ENCODE measurements at regions not wholly inside any gene's neighbourhood (a gene's known extent, or its start where the extent isn't known, plus 50 kb on each side); places are given as distances from the start of the nearest gene placed in this dataset.

DNA sequence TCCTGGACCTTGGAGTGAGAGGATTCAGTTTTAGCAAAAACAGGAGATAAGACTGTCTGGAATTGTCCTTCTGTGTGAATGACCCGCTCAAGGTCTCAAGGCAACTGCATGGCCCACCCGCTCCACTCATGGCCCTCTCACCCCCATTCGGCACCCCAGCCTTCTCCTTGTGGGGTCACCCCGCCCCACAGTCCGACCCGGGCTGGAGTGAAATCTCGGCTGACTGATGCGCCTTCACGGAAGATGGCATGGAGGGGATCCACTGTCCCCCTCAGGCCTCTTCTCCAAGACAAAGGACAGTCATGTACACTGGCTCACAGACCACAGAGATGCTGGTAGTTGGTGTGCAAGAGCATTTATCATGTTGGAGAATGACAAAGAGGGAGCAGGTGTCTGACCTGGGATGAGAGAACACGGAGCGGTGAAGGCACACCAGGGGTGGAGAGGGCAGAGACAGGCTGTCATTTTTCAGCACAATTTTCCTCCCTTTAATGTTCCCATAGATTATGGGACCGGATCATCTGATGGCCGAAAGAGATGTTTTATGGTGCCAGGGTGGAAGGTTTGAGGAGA lies 391.9 kb upstream of the TNRC6C start:
- H3K79me2 ChIP-seq (ENCODE audit: control insufficient read depth, low read length): no peaks in the 10 kb centered on the region
- H3F3A ChIP-seq (ENCODE audit: control insufficient read depth, insufficient read depth): no peaks in the 10 kb centered on the region
- no peak overlapping the region for H3K4me3 ChIP-seq (ENCODE audit: low read length)
- peaks cover 4% of the 10 kb centered on the region for H3K4me1 ChIP-seq (ENCODE audit: control insufficient read depth, low read length)
- H3K36me3 ChIP-seq (ENCODE audit: control insufficient read depth, low read length): no peaks in the 10 kb centered on the region
- H3K27me3 ChIP-seq (ENCODE audit: control insufficient read depth, low read length): peaks cover 10% of the 10 kb centered on the region
- no peaks in the 10 kb centered on the region for H4K20me1 ChIP-seq (ENCODE audit: control insufficient read depth, insufficient read depth, low read depth, low read length)
- no peak overlapping the region for H3K27ac ChIP-seq (ENCODE audit: low read depth, low read length)
- no peaks in the 10 kb centered on the region for H3K9me3 ChIP-seq (ENCODE audit: control insufficient read depth, insufficient read depth, low read length)
- H3K4me2 ChIP-seq (ENCODE audit: low read length): no peak overlapping the region
- no peaks in the 10 kb centered on the region for H3K9me2 ChIP-seq (replicated peaks; ENCODE audit: control insufficient read depth, low read length)
- TF ChIP-seq EZH2phosphoT487 (IDR thresholded peaks at IDR 0.05; ENCODE audit: borderline replicate concordance, low read length): no peak
- TF ChIP-seq, protein P1, sequence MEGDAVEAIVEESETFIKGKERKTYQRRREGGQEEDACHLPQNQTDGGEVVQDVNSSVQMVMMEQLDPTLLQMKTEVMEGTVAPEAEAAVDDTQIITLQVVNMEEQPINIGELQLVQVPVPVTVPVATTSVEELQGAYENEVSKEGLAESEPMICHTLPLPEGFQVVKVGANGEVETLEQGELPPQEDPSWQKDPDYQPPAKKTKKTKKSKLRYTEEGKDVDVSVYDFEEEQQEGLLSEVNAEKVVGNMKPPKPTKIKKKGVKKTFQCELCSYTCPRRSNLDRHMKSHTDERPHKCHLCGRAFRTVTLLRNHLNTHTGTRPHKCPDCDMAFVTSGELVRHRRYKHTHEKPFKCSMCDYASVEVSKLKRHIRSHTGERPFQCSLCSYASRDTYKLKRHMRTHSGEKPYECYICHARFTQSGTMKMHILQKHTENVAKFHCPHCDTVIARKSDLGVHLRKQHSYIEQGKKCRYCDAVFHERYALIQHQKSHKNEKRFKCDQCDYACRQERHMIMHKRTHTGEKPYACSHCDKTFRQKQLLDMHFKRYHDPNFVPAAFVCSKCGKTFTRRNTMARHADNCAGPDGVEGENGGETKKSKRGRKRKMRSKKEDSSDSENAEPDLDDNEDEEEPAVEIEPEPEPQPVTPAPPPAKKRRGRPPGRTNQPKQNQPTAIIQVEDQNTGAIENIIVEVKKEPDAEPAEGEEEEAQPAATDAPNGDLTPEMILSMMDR (IDR thresholded peaks at IDR 0.05; ENCODE audit: low read depth, low read length, poor library complexity, severe bottlenecking): no peak

- no peaks in the 10 kb centered on the region for H3K79me2 ChIP-seq (ENCODE audit: control insufficient read depth, low read length)
- H3K27me3 ChIP-seq (ENCODE audit: control insufficient read depth, low read length): peaks cover 21% of the 10 kb centered on the region
- no peaks in the 10 kb centered on the region for H3K9me2 ChIP-seq (replicated peaks; ENCODE audit: control insufficient read depth, low read length)
- no peaks in the 10 kb centered on the region for H3K36me3 ChIP-seq (ENCODE audit: control insufficient read depth, low read length)
- H3K4me2 ChIP-seq (ENCODE audit: low read length): no peak overlapping the region
- no peak overlapping the region for H3K4me3 ChIP-seq (ENCODE audit: low read length)
- H3K4me1 ChIP-seq (ENCODE audit: control insufficient read depth, low read length): peaks cover 8% of the 10 kb centered on the region
- no peaks in the 10 kb centered on the region for H3K9me3 ChIP-seq (ENCODE audit: control insufficient read depth, insufficient read depth, low read length)
- TF ChIP-seq EZH2phosphoT487 (IDR thresholded peaks at IDR 0.05; ENCODE audit: borderline replicate concordance, low read length): no peak
- TF ChIP-seq, protein P1 (IDR thresholded peaks at IDR 0.05; ENCODE audit: low read depth, low read length, poor library complexity, severe bottlenecking): no peak
- no peaks in the 10 kb centered on the region for H4K20me1 ChIP-seq (ENCODE audit: control insufficient read depth, insufficient read depth, low read depth, low read length)
- no peak overlapping the region for H3K27ac ChIP-seq (ENCODE audit: low read depth, low read length)
- no peaks in the 10 kb centered on the region for H3F3A ChIP-seq (ENCODE audit: control insufficient read depth, insufficient read depth)
These were observed 390.0 kb upstream of the TNRC6C start for GRCh38 chr17:77568540-77568939.

GRCh38 chr17:77569846-77570564 lies 388.5 kb upstream of the TNRC6C start:
- Histone ChIP-seq H3K79me2 (ENCODE audit: control insufficient read depth, low read length) (no peaks in the 10 kb centered on the region), H3K27me3 (ENCODE audit: control insufficient read depth, low read length) (peaks cover 13% of the 10 kb centered on the region), H4K20me1 (ENCODE audit: control insufficient read depth, insufficient read depth, low read depth, low read length) (no peaks in the 10 kb centered on the region), H3K4me1 (ENCODE audit: control insufficient read depth, low read length) (peaks cover 13% of the 10 kb centered on the region), H3K36me3 (ENCODE audit: control insufficient read depth, low read length) (no peaks in the 10 kb centered on the region), H3K9me2 (replicated peaks; ENCODE audit: control insufficient read depth, low read length) (no peaks in the 10 kb centered on the region), H3K4me2 (ENCODE audit: low read length) (no peak overlapping the region), H3K9me3 (ENCODE audit: control insufficient read depth, insufficient read depth, low read length) (no peaks in the 10 kb centered on the region), H3K27ac (ENCODE audit: low read depth, low read length) (no peak overlapping the region), H3F3A (ENCODE audit: control insufficient read depth, insufficient read depth) (no peaks in the 10 kb centered on the region), H3K4me3 (ENCODE audit: low read length) (no peak overlapping the region)
- no peak for TF ChIP-seq EZH2phosphoT487 (IDR thresholded peaks at IDR 0.05; ENCODE audit: borderline replicate concordance, low read length)
- TF ChIP-seq, protein P1 (IDR thresholded peaks at IDR 0.05; ENCODE audit: low read depth, low read length, poor library complexity, severe bottlenecking): no peak
